ENCODE measurements at regions not wholly inside any gene's neighbourhood (a gene's known extent, or its start where the extent isn't known, plus 50 kb on each side); places are given as distances from the start of the nearest gene placed in this dataset.

DNA sequence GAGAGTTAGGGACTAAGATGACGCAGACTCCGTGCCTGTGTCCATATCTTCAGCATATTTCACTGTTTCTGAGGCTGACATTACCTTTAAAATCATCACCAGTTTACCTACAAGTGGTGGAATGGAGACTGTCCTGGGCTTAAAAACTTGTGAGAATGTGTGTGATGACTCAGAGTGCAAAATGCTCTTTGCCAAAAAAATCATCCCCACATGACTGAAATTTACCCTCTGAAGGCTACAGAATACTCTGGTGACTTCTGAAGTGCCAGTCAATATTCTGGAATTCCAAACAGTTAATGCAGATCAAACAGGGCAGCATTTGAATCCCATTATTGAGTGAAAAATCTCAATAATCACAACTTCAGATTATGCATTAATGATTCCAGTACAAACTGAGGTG is 901.4 kb downstream of the EFNB2 start:
- TF ChIP-seq ELF1 (IDR thresholded peaks at IDR 0.05; ENCODE audit: borderline replicate concordance, low read depth) = no peak
- no peak for TF ChIP-seq SP1 (IDR thresholded peaks at IDR 0.05; ENCODE audit: low read depth)
- TF ChIP-seq EZH2phosphoT487 (IDR thresholded peaks at IDR 0.05; ENCODE audit: borderline replicate concordance) = no peak
- no peak for TF ChIP-seq MAX (IDR thresholded peaks at IDR 0.05)
- no peak for TF ChIP-seq SRF (IDR thresholded peaks at IDR 0.05; ENCODE audit: low read depth)
- TF ChIP-seq, protein P1, sequence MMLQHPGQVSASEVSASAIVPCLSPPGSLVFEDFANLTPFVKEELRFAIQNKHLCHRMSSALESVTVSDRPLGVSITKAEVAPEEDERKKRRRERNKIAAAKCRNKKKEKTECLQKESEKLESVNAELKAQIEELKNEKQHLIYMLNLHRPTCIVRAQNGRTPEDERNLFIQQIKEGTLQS (IDR thresholded peaks at IDR 0.05) = no peak
- no peak for TF ChIP-seq TCF7L2 (IDR thresholded peaks at IDR 0.05; ENCODE audit: borderline replicate concordance, extremely low read depth, insufficient read depth, insufficient read length)
- no peak for TF ChIP-seq POLR2A (IDR thresholded peaks at IDR 0.05; ENCODE audit: borderline replicate concordance, extremely low read depth, insufficient read depth, insufficient read length)
- TF ChIP-seq ZFX (IDR thresholded peaks at IDR 0.05) = no peak
- no peak for TF ChIP-seq POLR2AphosphoS5 (IDR thresholded peaks at IDR 0.05; ENCODE audit: low read depth, low read length)
- no peak for TF ChIP-seq CTCF (IDR thresholded peaks at IDR 0.05 in 2 of 3, conservative IDR thresholded peaks at IDR 0.05 in 1 of 3; ENCODE audit: borderline replicate concordance in 1 of 3, insufficient read depth in 1 of 3, low read depth in 2 of 3, low read length in 2 of 3)
- TF ChIP-seq YY1 (IDR thresholded peaks at IDR 0.05; ENCODE audit: extremely low read depth, insufficient replicate concordance, low read depth, low read length) = no peak
- no peak for TF ChIP-seq FOSL1 (IDR thresholded peaks at IDR 0.05; ENCODE audit: low read depth)
- no peak for TF ChIP-seq ZNF274 (IDR thresholded peaks at IDR 0.05; ENCODE audit: low read depth, low read length)
- no peak for TF ChIP-seq SIN3A (IDR thresholded peaks at IDR 0.05; ENCODE audit: low read depth)
- TF ChIP-seq JUND (IDR thresholded peaks at IDR 0.05) = no peak
- no peak for TF ChIP-seq EGR1 (IDR thresholded peaks at IDR 0.05; ENCODE audit: low read depth)
- TF ChIP-seq EZH2 (IDR thresholded peaks at IDR 0.05) = no peak
- no peak for TF ChIP-seq CEBPB (IDR thresholded peaks at IDR 0.05; ENCODE audit: low read depth)
- TF ChIP-seq RAD21 (IDR thresholded peaks at IDR 0.05; ENCODE audit: low read depth) = no peak
- H2AFZ ChIP-seq (ENCODE audit: low read depth, low read length, poor library complexity, severe bottlenecking) = no peak overlapping the region
- H3K9me3 ChIP-seq (ENCODE audit: control insufficient read depth in 1 of 2, insufficient read depth in 1 of 2, low read depth in 1 of 2, low read length in 2 of 2) = no peaks in the 10 kb centered on the region
- no peak overlapping the region for H3K9ac ChIP-seq (ENCODE audit: low read length)
- DNase-seq (ENCODE audit: low read depth, low spot score) = no peak
- no peak overlapping the region for H3K4me3 ChIP-seq (replicated peaks in 1 of 2; ENCODE audit: low read depth in 1 of 2, low read length in 2 of 2)
- H3K4me1 ChIP-seq (ENCODE audit: control insufficient read depth in 1 of 2, insufficient read depth in 2 of 2, low read length in 2 of 2) = no peaks in the 10 kb centered on the region
- no peaks in the 10 kb centered on the region for H3K27me3 ChIP-seq (ENCODE audit: insufficient read depth, low read length)
- no peak for ATAC-seq
- H3K27ac ChIP-seq (ENCODE audit: low read depth, low read length) = no peak overlapping the region
- ChIA-PET CTCF (no interaction called here), POLR2A (no interaction called here), RAD21 (ENCODE audit: low non-redundant PET in 1 of 2, low total read pairs in 2 of 2, uncharacterized antibody in 2 of 2, unreplicated experiment in 2 of 2) (no interaction called here)
- H3K9me2 ChIP-seq (ENCODE audit: insufficient read depth) = no peaks in the 10 kb centered on the region
- BruUV-seq (replicated peaks) = no TSS peak
- no peaks in the 10 kb centered on the region for H3K79me2 ChIP-seq (ENCODE audit: insufficient read depth, low read length)
- intact Hi-C loops (cut with micrococcal nuclease) = no loop called here
- H4K20me1 ChIP-seq (ENCODE audit: insufficient read depth) = no peaks in the 10 kb centered on the region
- H3K4me2 ChIP-seq (ENCODE audit: low read length) = no peak overlapping the region
- H3K36me3 ChIP-seq (ENCODE audit: control insufficient read depth in 1 of 2, insufficient read depth in 2 of 2, low read length in 2 of 2) = no peaks in the 10 kb centered on the region

Measured in HCT116 (cell line).